Immature natural killer cell (primary cell): ENCODE measurements at regions not wholly inside any gene's neighbourhood (a gene's known extent, or its start where the extent isn't known, plus 50 kb on each side); places are given as distances from the start of the nearest gene placed in this dataset.

Source experiments
- DNase-seq, 3 donors: peaks; one replicate each; pipeline ENCODE4 v3.0.0; 2022; ENCODE audit warnings: mixed read lengths in 1 of 3
- H3K27ac Mint-ChIP-seq, 6 donors: one replicate each; pipeline ENCODE4 v1.8.0; 2020; ENCODE audit warnings: mixed read lengths in 6 of 6, mild to moderate bottlenecking in 5 of 6, inconsistent platforms in 4 of 6, moderate library complexity in 3 of 6
- H3K27me3 Mint-ChIP-seq, 3 donors: one replicate each; pipeline ENCODE4 v1.8.0; 2020 to 2021; ENCODE audit warnings: low read depth in 3 of 3, mild to moderate bottlenecking in 3 of 3, mixed read lengths in 3 of 3, moderate library complexity in 3 of 3, inconsistent platforms in 1 of 3
- H3K36me3 Mint-ChIP-seq, 3 donors: one replicate each; pipeline ENCODE4 v1.8.0; 2020; ENCODE audit warnings: mixed read lengths in 3 of 3, inconsistent platforms in 2 of 3, mild to moderate bottlenecking in 2 of 3
- H3K4me1 Mint-ChIP-seq, 2 donors: one replicate each; pipeline ENCODE4 v1.8.0; 2020; ENCODE audit warnings: inconsistent platforms in 2 of 2, mild to moderate bottlenecking in 2 of 2, mixed read lengths in 2 of 2, moderate library complexity in 1 of 2
- H3K4me3 Mint-ChIP-seq, 5 donors: one replicate each; pipeline ENCODE4 v1.8.0; 2020; ENCODE audit warnings: mild to moderate bottlenecking in 5 of 5, mixed read lengths in 5 of 5, inconsistent platforms in 3 of 5, moderate library complexity in 3 of 5
- H3K9me3 Mint-ChIP-seq, 6 donors: one replicate each; pipeline ENCODE4 v1.8.0; 2020; ENCODE audit warnings: mild to moderate bottlenecking in 6 of 6, mixed read lengths in 6 of 6, inconsistent platforms in 4 of 6, moderate library complexity in 3 of 6

GRCh38 chr6:90788781-90789180 is 201.9 kb upstream of the MAP3K7 start:
- Mint-ChIP-seq H3K4me1 (no peaks in the 10 kb centered on the region), H3K36me3 (no peaks in the 10 kb centered on the region)
- no peak for DNase-seq

GRCh38 chr6:90787446-90787845 is 200.6 kb upstream of the MAP3K7 start:
- no peaks in the 10 kb centered on the region for H3K4me1 Mint-ChIP-seq
- no peak overlapping the region for H3K27ac Mint-ChIP-seq
- peaks cover 0 to 2% (median 0%) of the 10 kb centered on the region in 6 donors for H3K9me3 Mint-ChIP-seq
- H3K36me3 Mint-ChIP-seq: no peaks in the 10 kb centered on the region
- H3K4me3 Mint-ChIP-seq: no peak overlapping the region
- peaks cover 0 to 1% (median 0%) of the 10 kb centered on the region in 3 donors for H3K27me3 Mint-ChIP-seq
- DNase-seq: no peak

More at GRCh38 chr6:90788781-90789180, 201.9 kb upstream of the MAP3K7 start:
- Mint-ChIP-seq H3K27ac (no peak overlapping the region), H3K4me3 (no peak overlapping the region), H3K9me3 (no peaks in the 10 kb centered on the region), H3K27me3 (peaks cover 0 to 1% (median 0%) of the 10 kb centered on the region in 3 donors)

- no peaks in the 10 kb centered on the region for H3K4me1 Mint-ChIP-seq
- DNase-seq: no peak
- no peak overlapping the region for H3K4me3 Mint-ChIP-seq
- H3K9me3 Mint-ChIP-seq: peaks cover 0 to 2% (median 0%) of the 10 kb centered on the region in 6 donors
- no peak overlapping the region for H3K27ac Mint-ChIP-seq
- no peaks in the 10 kb centered on the region for H3K36me3 Mint-ChIP-seq
- peaks cover 0 to 4% (median 1%) of the 10 kb centered on the region in 3 donors for H3K27me3 Mint-ChIP-seq
These were observed 193.9 kb upstream of the MAP3K7 start for GRCh38 chr6:90780778-90781177.

GRCh38 chr6:90780141-90780540 is 193.3 kb upstream of the MAP3K7 start:
- no peak for DNase-seq
- Mint-ChIP-seq H3K4me3 (no peak overlapping the region), H3K9me3 (peaks cover 0 to 2% (median 0%) of the 10 kb centered on the region in 6 donors), H3K27me3 (peaks cover 0 to 4% (median 2%) of the 10 kb centered on the region in 3 donors), H3K4me1 (no peaks in the 10 kb centered on the region), H3K36me3 (no peaks in the 10 kb centered on the region), H3K27ac (no peak overlapping the region)

- Mint-ChIP-seq H3K4me1 (no peaks in the 10 kb centered on the region), H3K36me3 (no peaks in the 10 kb centered on the region), H3K27ac (no peak overlapping the region), H3K27me3 (peaks cover 0 to 4% (median 2%) of the 10 kb centered on the region in 3 donors), H3K4me3 (no peak overlapping the region), H3K9me3 (peaks cover 0 to 2% (median 0%) of the 10 kb centered on the region in 6 donors)
- DNase-seq: no peak
These were observed 191.7 kb upstream of the MAP3K7 start for GRCh38 chr6:90778417-90779203.

DNA sequence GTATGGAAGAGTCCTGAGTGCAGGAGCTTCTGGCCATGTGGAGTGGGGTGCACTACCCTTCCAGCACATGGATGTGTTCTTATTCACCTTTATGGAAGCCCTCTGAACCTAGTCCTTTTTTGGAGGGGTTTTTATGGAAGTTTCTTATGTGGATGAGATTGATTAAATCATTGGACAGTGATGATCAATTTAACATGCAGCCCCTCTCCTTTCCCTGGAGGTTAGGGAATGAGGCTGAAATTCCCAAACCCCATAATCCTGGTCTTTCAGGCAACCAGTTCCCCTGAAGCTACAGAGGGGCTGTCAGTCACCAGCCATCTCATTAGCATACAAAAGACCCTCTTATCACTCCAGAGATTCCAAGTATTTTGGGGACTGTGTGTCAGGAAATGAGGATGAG is 183.9 kb upstream of the MAP3K7 start:
- H3K27me3 Mint-ChIP-seq: peaks cover 0 to 2% (median 0%) of the 10 kb centered on the region in 3 donors
- no peaks in the 10 kb centered on the region for H3K4me1 Mint-ChIP-seq
- peaks cover 0 to 2% (median 0%) of the 10 kb centered on the region in 6 donors for H3K9me3 Mint-ChIP-seq
- peaks cover 0 to 3% (median 0%) of the 10 kb centered on the region in 3 donors for H3K36me3 Mint-ChIP-seq
- no peak overlapping the region for H3K27ac Mint-ChIP-seq
- H3K4me3 Mint-ChIP-seq: no peak overlapping the region
- no peak for DNase-seq

DNA sequence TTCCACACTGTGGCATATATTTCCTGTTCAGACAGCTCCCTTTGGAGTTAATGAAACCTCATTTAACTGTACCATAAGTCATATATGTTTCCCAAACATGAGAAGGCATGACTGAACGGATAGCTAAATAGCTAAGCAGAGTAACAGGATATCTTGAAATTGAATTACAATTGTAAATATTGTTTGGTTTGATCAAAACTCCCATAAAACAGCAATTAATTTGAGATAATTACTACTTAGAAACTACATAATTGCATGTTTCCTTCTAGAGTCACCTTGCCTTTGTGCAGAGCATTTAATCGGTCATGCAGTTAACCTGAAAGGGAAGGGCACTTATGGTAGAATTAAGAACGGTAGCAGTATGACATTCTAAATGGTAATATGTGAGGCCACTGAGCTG is 179.0 kb upstream of the MAP3K7 start:
- Mint-ChIP-seq H3K27ac (no peak overlapping the region), H3K4me3 (no peak overlapping the region), H3K36me3 (peaks cover 0 to 3% (median 0%) of the 10 kb centered on the region in 3 donors), H3K9me3 (peaks cover 0 to 2% (median 0%) of the 10 kb centered on the region in 6 donors), H3K4me1 (no peaks in the 10 kb centered on the region), H3K27me3 (no peaks in the 10 kb centered on the region)
- no peak for DNase-seq

DNA sequence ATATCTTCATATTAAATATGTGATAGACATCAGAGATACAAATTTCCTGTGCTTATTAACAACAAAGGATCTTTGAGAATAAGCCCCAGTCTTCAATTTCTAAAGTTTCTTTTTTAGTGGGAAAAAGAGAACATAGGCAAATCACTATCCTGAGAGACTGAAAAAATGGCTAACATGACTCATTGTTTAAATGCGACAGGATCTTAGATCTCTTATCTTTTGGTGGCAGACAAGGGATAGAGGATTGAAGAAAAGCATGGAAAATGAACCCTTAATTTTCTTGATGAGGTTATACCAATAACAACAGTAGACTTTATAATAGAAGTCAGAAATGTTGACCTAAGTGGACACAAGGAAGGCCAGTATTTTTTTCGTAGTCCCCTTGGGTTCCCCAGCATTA is 178.6 kb upstream of the MAP3K7 start:
- Mint-ChIP-seq H3K27ac (no peak overlapping the region), H3K4me1 (no peaks in the 10 kb centered on the region), H3K9me3 (peaks cover 0 to 2% (median 0%) of the 10 kb centered on the region in 6 donors), H3K27me3 (no peaks in the 10 kb centered on the region), H3K36me3 (peaks cover 0 to 3% (median 0%) of the 10 kb centered on the region in 3 donors), H3K4me3 (no peak overlapping the region)
- no peak for DNase-seq

GRCh38 chr6:90764001-90764400 is 177.1 kb upstream of the MAP3K7 start:
- Mint-ChIP-seq H3K4me3 (no peak overlapping the region), H3K4me1 (no peaks in the 10 kb centered on the region), H3K27me3 (peaks cover 0 to under 1% (median 0%) of the 10 kb centered on the region in 3 donors), H3K9me3 (peaks cover 0 to 2% (median 0%) of the 10 kb centered on the region in 6 donors), H3K27ac (no peak overlapping the region), H3K36me3 (peaks cover 0 to 3% (median 0%) of the 10 kb centered on the region in 3 donors)
- no peak for DNase-seq

GRCh38 chr6:90759664-90760063 is 172.8 kb upstream of the MAP3K7 start:
- H3K27me3 Mint-ChIP-seq: peaks cover 0 to 2% (median 1%) of the 10 kb centered on the region in 3 donors
- H3K27ac Mint-ChIP-seq: no peak overlapping the region
- no peak overlapping the region for H3K4me3 Mint-ChIP-seq
- no peaks in the 10 kb centered on the region for H3K9me3 Mint-ChIP-seq
- no peak for DNase-seq
- H3K4me1 Mint-ChIP-seq: no peaks in the 10 kb centered on the region
- no peaks in the 10 kb centered on the region for H3K36me3 Mint-ChIP-seq

- no peaks in the 10 kb centered on the region for H3K36me3 Mint-ChIP-seq
- DNase-seq: no peak
- H3K9me3 Mint-ChIP-seq: no peaks in the 10 kb centered on the region
- H3K4me3 Mint-ChIP-seq: no peak overlapping the region
- no peaks in the 10 kb centered on the region for H3K4me1 Mint-ChIP-seq
- H3K27me3 Mint-ChIP-seq: peaks cover 0 to 2% (median 1%) of the 10 kb centered on the region in 3 donors
- no peak overlapping the region for H3K27ac Mint-ChIP-seq
These were observed 171.9 kb upstream of the MAP3K7 start for GRCh38 chr6:90758741-90759140.

DNA sequence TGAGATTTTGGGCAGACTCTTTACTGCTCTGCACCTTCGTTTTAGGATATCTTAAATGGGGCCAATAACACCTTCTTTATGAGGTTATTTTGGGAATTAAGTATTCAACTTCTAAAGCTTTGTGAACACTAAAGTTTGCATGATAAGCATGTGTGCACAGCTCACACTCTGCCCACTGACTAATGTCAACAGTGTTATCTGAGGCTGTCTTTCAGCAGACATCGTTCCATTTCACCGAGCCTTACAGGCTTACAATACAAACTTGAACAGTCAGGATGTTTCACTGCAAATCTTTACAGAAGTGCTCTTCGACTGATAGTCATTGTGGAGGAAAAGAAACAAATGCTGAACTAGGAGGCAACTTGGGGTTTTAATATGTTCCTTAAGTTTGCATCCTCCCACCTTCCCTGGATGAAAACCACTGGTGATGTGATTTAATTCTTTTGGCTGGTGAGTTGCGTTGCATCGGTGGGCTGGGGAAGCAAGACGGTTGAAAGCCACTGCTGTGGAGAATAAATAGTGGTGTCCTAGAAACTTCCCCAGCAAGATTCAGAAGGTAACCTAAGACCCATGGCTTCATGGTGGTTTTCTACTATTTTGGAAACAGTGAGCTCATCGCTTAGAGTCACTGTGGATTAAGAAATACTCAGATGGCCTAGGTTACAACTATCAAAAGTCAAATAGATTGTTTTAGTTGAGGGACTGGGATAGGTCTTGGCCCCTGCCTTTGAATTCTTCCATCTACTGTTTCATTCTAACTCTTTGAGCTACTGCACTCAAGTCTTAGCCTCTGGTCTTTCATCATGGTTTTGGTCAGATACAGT is 167.2 kb upstream of the MAP3K7 start:
- Mint-ChIP-seq H3K27me3 (peaks cover 4 to 5% (median 5%) of the 10 kb centered on the region in 3 donors), H3K27ac (no peak overlapping the region), H3K4me1 (no peaks in the 10 kb centered on the region), H3K9me3 (peaks cover 0 to 7% (median 1%) of the 10 kb centered on the region in 6 donors), H3K4me3 (no peak overlapping the region), H3K36me3 (no peaks in the 10 kb centered on the region)
- no peak for DNase-seq

GRCh38 chr6:90739802-90740201 is 152.9 kb upstream of the MAP3K7 start:
- Mint-ChIP-seq H3K27me3 (peaks cover 0 to 9% (median 3%) of the 10 kb centered on the region in 3 donors), H3K9me3 (peaks cover 0 to 13% (median 3%) of the 10 kb centered on the region in 6 donors), H3K27ac (no peak overlapping the region), H3K36me3 (no peaks in the 10 kb centered on the region), H3K4me1 (no peaks in the 10 kb centered on the region), H3K4me3 (no peak overlapping the region)
- no peak for DNase-seq

DNA sequence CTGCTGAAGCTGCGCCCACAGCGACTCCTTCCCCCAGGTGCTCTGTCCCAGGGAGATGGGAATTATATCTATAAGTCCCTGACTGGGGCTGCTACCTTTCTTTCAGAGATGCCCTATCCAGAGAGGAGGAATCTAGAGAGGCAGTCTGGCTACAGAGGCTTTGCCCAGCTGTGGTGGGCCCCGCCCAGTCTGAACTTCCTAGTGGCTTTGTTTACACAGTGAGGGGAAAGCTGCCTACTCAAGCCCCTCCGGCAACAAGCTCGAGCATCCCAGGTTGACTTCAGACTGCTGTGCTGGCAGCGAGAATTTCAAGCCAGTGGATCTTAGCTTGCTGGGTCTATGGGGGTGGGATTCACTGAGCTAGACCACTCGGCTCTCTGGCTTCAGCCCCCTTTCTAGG is 152.5 kb upstream of the MAP3K7 start:
- Mint-ChIP-seq H3K4me3 (no peak overlapping the region), H3K9me3 (peaks cover 0 to 12% (median 5%) of the 10 kb centered on the region in 6 donors), H3K27me3 (peaks cover 0 to 9% (median 4%) of the 10 kb centered on the region in 3 donors), H3K27ac (no peak overlapping the region), H3K4me1 (no peaks in the 10 kb centered on the region), H3K36me3 (no peaks in the 10 kb centered on the region)
- no peak for DNase-seq
